OCI-LY3 (cell line): ENCODE measurements at regions not wholly inside any gene's neighbourhood (a gene's known extent, or its start where the extent isn't known, plus 50 kb on each side); places are given as distances from the start of the nearest gene placed in this dataset.
"Not testable (repeated sequence)": the region's sequence is repeated elsewhere in the genome, so short reads cannot be mapped to it uniquely, and the experiment has no call there.

Source experiments
- EZH2phosphoT487 ChIP-seq: fragments of 200-600 bp; shearing (Covaris generic); IDR thresholded peaks from 2 replicates; pipeline ENCODE4 v1.6.1; 2018; ENCODE audit warnings: antibody characterized with exemption, mixed run types, low read depth
- TF ChIP-seq, protein P1 (sequence below): fragments of 200-600, 300-600 bp; sonication (generic); IDR thresholded peaks from 2 replicates; pipeline ENCODE4 v1.5.1; 2014; ENCODE audit warnings: antibody characterized with exemption, low read length, low read depth

DNA sequence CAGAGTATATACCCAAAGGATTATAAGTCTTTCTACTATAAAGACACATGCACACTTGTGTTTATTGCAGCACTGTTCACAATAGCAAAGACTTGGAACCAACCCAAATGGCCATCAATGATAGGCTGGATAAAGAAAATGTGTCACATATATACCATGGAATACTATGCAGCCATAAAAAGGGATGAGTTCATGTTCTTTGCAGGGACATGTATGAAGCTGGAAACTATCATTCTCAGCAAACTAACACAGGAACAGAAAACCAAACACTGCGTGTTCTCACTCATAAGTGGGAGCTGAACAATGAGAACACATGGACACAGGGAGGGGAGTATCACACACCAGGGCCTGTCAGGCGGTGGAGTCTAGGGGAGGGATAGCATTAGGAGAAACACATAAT is 281.7 kb upstream of the MEF2C start:
- TF ChIP-seq, protein P1, sequence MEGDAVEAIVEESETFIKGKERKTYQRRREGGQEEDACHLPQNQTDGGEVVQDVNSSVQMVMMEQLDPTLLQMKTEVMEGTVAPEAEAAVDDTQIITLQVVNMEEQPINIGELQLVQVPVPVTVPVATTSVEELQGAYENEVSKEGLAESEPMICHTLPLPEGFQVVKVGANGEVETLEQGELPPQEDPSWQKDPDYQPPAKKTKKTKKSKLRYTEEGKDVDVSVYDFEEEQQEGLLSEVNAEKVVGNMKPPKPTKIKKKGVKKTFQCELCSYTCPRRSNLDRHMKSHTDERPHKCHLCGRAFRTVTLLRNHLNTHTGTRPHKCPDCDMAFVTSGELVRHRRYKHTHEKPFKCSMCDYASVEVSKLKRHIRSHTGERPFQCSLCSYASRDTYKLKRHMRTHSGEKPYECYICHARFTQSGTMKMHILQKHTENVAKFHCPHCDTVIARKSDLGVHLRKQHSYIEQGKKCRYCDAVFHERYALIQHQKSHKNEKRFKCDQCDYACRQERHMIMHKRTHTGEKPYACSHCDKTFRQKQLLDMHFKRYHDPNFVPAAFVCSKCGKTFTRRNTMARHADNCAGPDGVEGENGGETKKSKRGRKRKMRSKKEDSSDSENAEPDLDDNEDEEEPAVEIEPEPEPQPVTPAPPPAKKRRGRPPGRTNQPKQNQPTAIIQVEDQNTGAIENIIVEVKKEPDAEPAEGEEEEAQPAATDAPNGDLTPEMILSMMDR, result not testable (repeated sequence)
- not testable (repeated sequence) for TF ChIP-seq EZH2phosphoT487
